ENCODE measurements at regions not wholly inside any gene's neighbourhood (a gene's known extent, or its start where the extent isn't known, plus 50 kb on each side); places are given as distances from the start of the nearest gene placed in this dataset.

- H3K9me3 ChIP-seq (replicated peaks; ENCODE audit: insufficient read depth, low read length), result no peaks in the 10 kb centered on the region
- no peak overlapping the region for H3K4me3 ChIP-seq (ENCODE audit: low read length)
- no peaks in the 10 kb centered on the region for H3K4me1 ChIP-seq (ENCODE audit: low read length)
- no peaks in the 10 kb centered on the region for H3K9me2 ChIP-seq (replicated peaks; ENCODE audit: insufficient read depth, low read length)
- H2AFZ ChIP-seq (ENCODE audit: low read length), result no peak overlapping the region
- H3K9ac ChIP-seq (ENCODE audit: low read length), result no peak overlapping the region
- no peaks in the 10 kb centered on the region for H3K79me2 ChIP-seq (ENCODE audit: low read length)
- DNase-seq, result no peak
- no peaks in the 10 kb centered on the region for H4K20me1 ChIP-seq (ENCODE audit: insufficient read depth, low read length)
- no peaks in the 10 kb centered on the region for H3F3A ChIP-seq (ENCODE audit: insufficient read depth, low read length)
- no peaks in the 10 kb centered on the region for H3K27me3 ChIP-seq (replicated peaks; ENCODE audit: insufficient read depth, low read length)
- no peaks in the 10 kb centered on the region for H3K36me3 ChIP-seq (replicated peaks; ENCODE audit: insufficient read depth, low read length)
- H3K27ac ChIP-seq (ENCODE audit: low read length), result no peak overlapping the region
- no peak overlapping the region for H3K4me2 ChIP-seq (ENCODE audit: low read depth, low read length)
- TF ChIP-seq EZH2phosphoT487 (IDR thresholded peaks at IDR 0.05; ENCODE audit: low read length), result no peak
These were observed 396.2 kb downstream of the RFPL4B start for GRCh38 chr6:112743323-112743722.

GRCh38 chr6:112744827-112745226 is 397.7 kb downstream of the RFPL4B start:
- Histone ChIP-seq H3K9me3 (replicated peaks; ENCODE audit: insufficient read depth, low read length) (no peaks in the 10 kb centered on the region), H3K4me3 (ENCODE audit: low read length) (no peak overlapping the region), H3K4me1 (ENCODE audit: low read length) (no peaks in the 10 kb centered on the region), H3K9me2 (replicated peaks; ENCODE audit: insufficient read depth, low read length) (no peaks in the 10 kb centered on the region), H3K27me3 (replicated peaks; ENCODE audit: insufficient read depth, low read length) (no peaks in the 10 kb centered on the region), H3K4me2 (ENCODE audit: low read depth, low read length) (no peak overlapping the region), H3K36me3 (replicated peaks; ENCODE audit: insufficient read depth, low read length) (no peaks in the 10 kb centered on the region), H2AFZ (ENCODE audit: low read length) (no peak overlapping the region), H3K79me2 (ENCODE audit: low read length) (no peaks in the 10 kb centered on the region), H4K20me1 (ENCODE audit: insufficient read depth, low read length) (no peaks in the 10 kb centered on the region), H3K27ac (ENCODE audit: low read length) (no peak overlapping the region), H3F3A (ENCODE audit: insufficient read depth, low read length) (no peaks in the 10 kb centered on the region), H3K9ac (ENCODE audit: low read length) (no peak overlapping the region)
- TF ChIP-seq EZH2 (optimal IDR thresholded peaks at IDR 0.05; ENCODE audit: low read depth, low read length) (no peak), EZH2phosphoT487 (IDR thresholded peaks at IDR 0.05; ENCODE audit: low read length) (no peak), CTCF (IDR thresholded peaks at IDR 0.05; ENCODE audit: low read length) (no peak)
- no peak for DNase-seq

- no peaks in the 10 kb centered on the region for H3K79me2 ChIP-seq (ENCODE audit: low read length)
- no peaks in the 10 kb centered on the region for H3K36me3 ChIP-seq (replicated peaks; ENCODE audit: insufficient read depth, low read length)
- H3K4me2 ChIP-seq (ENCODE audit: low read depth, low read length), result no peak overlapping the region
- no peaks in the 10 kb centered on the region for H3K9me3 ChIP-seq (replicated peaks; ENCODE audit: insufficient read depth, low read length)
- no peaks in the 10 kb centered on the region for H4K20me1 ChIP-seq (ENCODE audit: insufficient read depth, low read length)
- DNase-seq, result no peak
- H3K9ac ChIP-seq (ENCODE audit: low read length), result no peak overlapping the region
- H3K27me3 ChIP-seq (replicated peaks; ENCODE audit: insufficient read depth, low read length), result no peaks in the 10 kb centered on the region
- no peak overlapping the region for H3K27ac ChIP-seq (ENCODE audit: low read length)
- TF ChIP-seq CTCF (IDR thresholded peaks at IDR 0.05; ENCODE audit: low read length) (no peak), EZH2phosphoT487 (IDR thresholded peaks at IDR 0.05; ENCODE audit: low read length) (no peak), EZH2 (optimal IDR thresholded peaks at IDR 0.05; ENCODE audit: low read depth, low read length) (no peak)
- H3K4me3 ChIP-seq (ENCODE audit: low read length), result no peak overlapping the region
- H3K9me2 ChIP-seq (replicated peaks; ENCODE audit: insufficient read depth, low read length), result no peaks in the 10 kb centered on the region
- H3F3A ChIP-seq (ENCODE audit: insufficient read depth, low read length), result no peaks in the 10 kb centered on the region
- no peaks in the 10 kb centered on the region for H3K4me1 ChIP-seq (ENCODE audit: low read length)
- H2AFZ ChIP-seq (ENCODE audit: low read length), result no peak overlapping the region
These were observed 398.6 kb downstream of the RFPL4B start for GRCh38 chr6:112745765-112746164.

GRCh38 chr6:112749673-112750072 is 402.5 kb downstream of the RFPL4B start:
- Histone ChIP-seq H3K4me2 (ENCODE audit: low read depth, low read length) (no peak overlapping the region), H3K27me3 (replicated peaks; ENCODE audit: insufficient read depth, low read length) (no peaks in the 10 kb centered on the region), H4K20me1 (ENCODE audit: insufficient read depth, low read length) (no peaks in the 10 kb centered on the region), H3K9me3 (replicated peaks; ENCODE audit: insufficient read depth, low read length) (no peaks in the 10 kb centered on the region), H2AFZ (ENCODE audit: low read length) (no peak overlapping the region), H3F3A (ENCODE audit: insufficient read depth, low read length) (no peaks in the 10 kb centered on the region), H3K27ac (ENCODE audit: low read length) (no peak overlapping the region), H3K4me3 (ENCODE audit: low read length) (no peak overlapping the region), H3K9me2 (replicated peaks; ENCODE audit: insufficient read depth, low read length) (no peaks in the 10 kb centered on the region), H3K9ac (ENCODE audit: low read length) (no peak overlapping the region), H3K4me1 (ENCODE audit: low read length) (no peaks in the 10 kb centered on the region), H3K36me3 (replicated peaks; ENCODE audit: insufficient read depth, low read length) (no peaks in the 10 kb centered on the region), H3K79me2 (ENCODE audit: low read length) (no peaks in the 10 kb centered on the region)
- TF ChIP-seq CTCF (IDR thresholded peaks at IDR 0.05; ENCODE audit: low read length) (no peak), EZH2 (optimal IDR thresholded peaks at IDR 0.05; ENCODE audit: low read depth, low read length) (no peak)
- DNase-seq, result no peak

Measured in MM.1S (cell line).